ENCODE measurements at regions not wholly inside any gene's neighbourhood (a gene's known extent, or its start where the extent isn't known, plus 50 kb on each side); places are given as distances from the start of the nearest gene placed in this dataset.

GRCh38 chr20:19024296-19025035, 188.0 kb upstream of the SLC24A3 start:
- Histone ChIP-seq H3K36me3 (ENCODE audit: insufficient read depth, low read length) (no peaks in the 10 kb centered on the region), H4K20me1 (ENCODE audit: insufficient read depth) (no peaks in the 10 kb centered on the region), H3K9me2 (ENCODE audit: insufficient read depth, low read length) (no peaks in the 10 kb centered on the region), H3F3A (ENCODE audit: insufficient read depth, low read length, poor library complexity, severe bottlenecking) (no peaks in the 10 kb centered on the region), H2AFZ (ENCODE audit: low read depth, low read length) (no peak overlapping the region), H3K4me3 (ENCODE audit: low read length) (no peak overlapping the region), H3K4me2 (ENCODE audit: low read length) (no peak overlapping the region), H3K9me3 (ENCODE audit: low read length) (no peaks in the 10 kb centered on the region), H3K79me2 (replicated peaks; ENCODE audit: insufficient read depth, low read length) (no peaks in the 10 kb centered on the region), H3K27ac (ENCODE audit: low read length) (no peak overlapping the region), H3K9ac (ENCODE audit: low read length) (no peak overlapping the region), H3K27me3 (ENCODE audit: insufficient read depth, low read depth, low read length) (no peaks in the 10 kb centered on the region)
- TF ChIP-seq SMC3 (conservative IDR thresholded peaks at IDR 0.05; ENCODE audit: poor library complexity) (no peak), REST (IDR thresholded peaks at IDR 0.05; ENCODE audit: borderline replicate concordance) (no peak), RAD21 (conservative IDR thresholded peaks at IDR 0.05) (no peak), TAF1 (IDR thresholded peaks at IDR 0.05; ENCODE audit: low read depth) (no peak), CTCF (IDR thresholded peaks at IDR 0.05; ENCODE audit: poor library complexity, severe bottlenecking) (no peak), EZH2 (IDR thresholded peaks at IDR 0.05; ENCODE audit: borderline replicate concordance, insufficient read depth, low read length, poor library complexity, severe bottlenecking) (no peak), MXI1 (conservative IDR thresholded peaks at IDR 0.05; ENCODE audit: poor library complexity, severe bottlenecking) (no peak), POLR2AphosphoS5 (IDR thresholded peaks at IDR 0.05) (no peak), EP300 (conservative IDR thresholded peaks at IDR 0.05; ENCODE audit: poor library complexity, severe bottlenecking) (no peak)

GRCh38 chr20:19025430-19026120, 186.9 kb upstream of the SLC24A3 start:
- H3K4me2 ChIP-seq (ENCODE audit: low read length) = no peak overlapping the region
- H3K36me3 ChIP-seq (ENCODE audit: insufficient read depth, low read length) = no peaks in the 10 kb centered on the region
- no peak overlapping the region for H2AFZ ChIP-seq (ENCODE audit: low read depth, low read length)
- no peak overlapping the region for H3K9ac ChIP-seq (ENCODE audit: low read length)
- TF ChIP-seq RAD21 (conservative IDR thresholded peaks at IDR 0.05) (no peak), REST (IDR thresholded peaks at IDR 0.05; ENCODE audit: borderline replicate concordance) (no peak), POLR2AphosphoS5 (IDR thresholded peaks at IDR 0.05) (no peak), SMC3 (conservative IDR thresholded peaks at IDR 0.05; ENCODE audit: poor library complexity) (no peak), EZH2 (IDR thresholded peaks at IDR 0.05; ENCODE audit: borderline replicate concordance, insufficient read depth, low read length, poor library complexity, severe bottlenecking) (no peak), CTCF (IDR thresholded peaks at IDR 0.05; ENCODE audit: poor library complexity, severe bottlenecking) (no peak), TAF1 (IDR thresholded peaks at IDR 0.05; ENCODE audit: low read depth) (no peak), EP300 (conservative IDR thresholded peaks at IDR 0.05; ENCODE audit: poor library complexity, severe bottlenecking) (no peak), MXI1 (conservative IDR thresholded peaks at IDR 0.05; ENCODE audit: poor library complexity, severe bottlenecking) (no peak)
- H4K20me1 ChIP-seq (ENCODE audit: insufficient read depth) = no peaks in the 10 kb centered on the region
- no peaks in the 10 kb centered on the region for H3F3A ChIP-seq (ENCODE audit: insufficient read depth, low read length, poor library complexity, severe bottlenecking)
- H3K9me2 ChIP-seq (ENCODE audit: insufficient read depth, low read length) = no peaks in the 10 kb centered on the region
- H3K79me2 ChIP-seq (replicated peaks; ENCODE audit: insufficient read depth, low read length) = no peaks in the 10 kb centered on the region
- H3K27ac ChIP-seq (ENCODE audit: low read length) = no peak overlapping the region
- H3K9me3 ChIP-seq (ENCODE audit: low read length) = no peaks in the 10 kb centered on the region
- no peaks in the 10 kb centered on the region for H3K27me3 ChIP-seq (ENCODE audit: insufficient read depth, low read depth, low read length)
- no peak overlapping the region for H3K4me3 ChIP-seq (ENCODE audit: low read length)

All from neural cell (in vitro differentiated cells).